CD8-positive, alpha-beta memory T cell (primary cell): ENCODE measurements at regions not wholly inside any gene's neighbourhood (a gene's known extent, or its start where the extent isn't known, plus 50 kb on each side); places are given as distances from the start of the nearest gene placed in this dataset.
"Not testable (repeated sequence)": the region's sequence is repeated elsewhere in the genome, so short reads cannot be mapped to it uniquely, and the experiment has no call there.

ENCODE experiments used
- CTCF ChIA-PET: fragments of 350-600 bp; sonication (Branson Sonifier 250); formaldehyde crosslinking; loops from one replicate; lab custom pipeline; 2021; ENCODE audit warnings: antibody characterized with exemption; lab: Charles Lee
- POLR2A ChIA-PET: fragments of 350-600 bp; sonication (Branson Sonifier 250); formaldehyde crosslinking; loops from one replicate; lab custom pipeline; 2021; ENCODE audit warnings: antibody characterized with exemption; lab: Charles Lee
- DNase-seq, 5 donors: peaks; one replicate each; pipeline versions ENCODE4 v3.0.0 to v3.0.0-alpha.2; 2020 to 2022; ENCODE audit warnings: mixed read lengths in 1 of 5
- H3K27ac ChIP-seq: one replicate; pipeline ENCODE4 v1.7.0; 2013; ENCODE audit warnings: low read depth, mild to moderate bottlenecking, low read length, moderate library complexity
- H3K27me3 ChIP-seq: 2 replicates; pipeline ENCODE4 v1.7.0; 2013; ENCODE audit warnings: low read length, mild to moderate bottlenecking; ENCODE audit not compliant: insufficient read depth, poor library complexity, severe bottlenecking
- H3K36me3 ChIP-seq: 2 replicates; pipeline ENCODE4 v1.7.0; 2013; ENCODE audit warnings: mild to moderate bottlenecking, low read length, moderate library complexity; ENCODE audit not compliant: insufficient read depth
- H3K4me1 ChIP-seq: 2 replicates; pipeline ENCODE4 v1.7.0; 2013; ENCODE audit warnings: mild to moderate bottlenecking, low read length, moderate library complexity; ENCODE audit not compliant: insufficient read depth
- H3K4me3 ChIP-seq: 2 replicates; pipeline ENCODE4 v1.7.0; 2013; ENCODE audit warnings: mild to moderate bottlenecking, low read length
- H3K9me3 ChIP-seq: 2 replicates; pipeline ENCODE4 v1.7.0; 2013; ENCODE audit warnings: mild to moderate bottlenecking, low read length
- H3K27ac Mint-ChIP-seq, 8 donors: one replicate each; pipeline ENCODE4 v1.8.0; 2020 to 2021; ENCODE audit warnings: mixed read lengths in 8 of 8, mild to moderate bottlenecking in 6 of 8, inconsistent platforms in 3 of 8, moderate library complexity in 3 of 8
- H3K27me3 Mint-ChIP-seq, 2 donors: one replicate each; pipeline ENCODE4 v1.8.0; 2020 to 2021; ENCODE audit warnings: mixed read lengths in 2 of 2, mild to moderate bottlenecking in 1 of 2, moderate library complexity in 1 of 2
- H3K36me3 Mint-ChIP-seq, 3 donors: one replicate each; pipeline ENCODE4 v1.8.0; 2020 to 2021; ENCODE audit warnings: mixed read lengths in 3 of 3, inconsistent platforms in 1 of 3, mild to moderate bottlenecking in 1 of 3
- H3K4me1 Mint-ChIP-seq, 3 donors: one replicate each; pipeline ENCODE4 v1.8.0; 2020 to 2021; ENCODE audit warnings: mixed read lengths in 3 of 3, inconsistent platforms in 1 of 3, mild to moderate bottlenecking in 1 of 3
- H3K4me3 Mint-ChIP-seq, 7 donors: one replicate each; pipeline ENCODE4 v1.8.0; 2020 to 2021; ENCODE audit warnings: mixed read lengths in 7 of 7, mild to moderate bottlenecking in 6 of 7, moderate library complexity in 4 of 7, inconsistent platforms in 2 of 7
- H3K9me3 Mint-ChIP-seq, 5 donors: one replicate each; pipeline ENCODE4 v1.8.0; 2020 to 2022; ENCODE audit warnings: mixed read lengths in 5 of 5, mild to moderate bottlenecking in 3 of 5, moderate library complexity in 2 of 5, inconsistent platforms in 1 of 5

- POLR2A ChIA-PET, result no interaction called here
- Histone ChIP-seq H3K4me1 (no peaks in the 10 kb centered on the region), H3K4me3 (no peak overlapping the region), H3K36me3 (no peaks in the 10 kb centered on the region), H3K27ac (no peak overlapping the region), H3K9me3 (no peaks in the 10 kb centered on the region), H3K27me3 (no peaks in the 10 kb centered on the region)
- no peaks in the 10 kb centered on the region for H3K4me1 Mint-ChIP-seq
- CTCF ChIA-PET, result no interaction called here
- no peak overlapping the region for H3K27ac Mint-ChIP-seq
- no peak overlapping the region for H3K4me3 Mint-ChIP-seq
- no peak for DNase-seq
- no peaks in the 10 kb centered on the region for H3K36me3 Mint-ChIP-seq
- peaks cover 3 to 19% (median 10%) of the 10 kb centered on the region in 5 donors for H3K9me3 Mint-ChIP-seq
- no peaks in the 10 kb centered on the region for H3K27me3 Mint-ChIP-seq
Measured at GRCh38 chr7:81293806-81294205, 375.0 kb upstream of the SEMA3C start.

- H3K27me3 ChIP-seq, H3K4me3 ChIP-seq, H3K4me3 Mint-ChIP-seq, H3K27me3 Mint-ChIP-seq, H3K36me3 Mint-ChIP-seq, H3K4me1 Mint-ChIP-seq, POLR2A ChIA-PET, H3K36me3 ChIP-seq, H3K4me1 ChIP-seq, DNase-seq, H3K27ac Mint-ChIP-seq, H3K9me3 ChIP-seq, CTCF ChIA-PET, H3K27ac ChIP-seq: not testable (repeated sequence)
- H3K9me3 Mint-ChIP-seq, result peaks cover 5 to 16% (median 12%) of the 10 kb centered on the region in 5 donors
Measured at GRCh38 chr7:81286754-81287153, 367.9 kb upstream of the SEMA3C start.

- H3K4me3 Mint-ChIP-seq, result no peak overlapping the region
- DNase-seq, result no peak
- POLR2A ChIA-PET, result no interaction called here
- peaks cover 8 to 18% (median 16%) of the 10 kb centered on the region in 5 donors for H3K9me3 Mint-ChIP-seq
- H3K4me1 Mint-ChIP-seq, result no peaks in the 10 kb centered on the region
- H3K27me3 Mint-ChIP-seq, result no peaks in the 10 kb centered on the region
- H3K27ac Mint-ChIP-seq, result no peak overlapping the region
- Histone ChIP-seq H3K9me3 (no peaks in the 10 kb centered on the region), H3K4me3 (no peak overlapping the region), H3K4me1 (no peaks in the 10 kb centered on the region), H3K27me3 (no peaks in the 10 kb centered on the region), H3K27ac (no peak overlapping the region), H3K36me3 (no peaks in the 10 kb centered on the region)
- CTCF ChIA-PET, result no interaction called here
- H3K36me3 Mint-ChIP-seq, result no peaks in the 10 kb centered on the region
Measured at GRCh38 chr7:81285142-81285871, 366.5 kb upstream of the SEMA3C start.

DNA sequence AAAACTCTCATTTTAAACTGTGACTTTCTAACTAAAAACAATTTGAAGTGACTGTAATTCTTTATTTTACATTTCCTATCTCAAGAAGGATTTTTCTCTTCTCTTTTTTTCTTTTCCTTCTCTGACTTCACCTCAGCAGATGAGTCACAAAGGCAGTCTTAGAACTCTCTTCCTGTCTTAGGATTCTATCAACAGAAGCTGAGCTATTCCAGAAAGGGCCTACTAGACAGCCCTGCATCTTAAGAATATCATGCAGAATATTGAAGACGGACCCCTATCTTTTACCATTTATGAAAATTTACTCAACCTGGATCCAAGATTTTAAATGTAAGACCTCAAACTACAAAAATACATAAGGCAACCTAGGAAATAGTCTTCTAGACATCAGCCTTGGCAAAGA, 365.7 kb upstream of the SEMA3C start:
- Mint-ChIP-seq H3K27ac (no peak overlapping the region), H3K27me3 (no peaks in the 10 kb centered on the region), H3K36me3 (no peaks in the 10 kb centered on the region), H3K4me3 (no peak overlapping the region), H3K4me1 (no peaks in the 10 kb centered on the region), H3K9me3 (peaks cover 6 to 18% (median 18%) of the 10 kb centered on the region in 5 donors)
- DNase-seq, result no peak
- ChIA-PET POLR2A (no interaction called here), CTCF (no interaction called here)
- H3K4me1 ChIP-seq, result no peaks in the 10 kb centered on the region
- H3K36me3 ChIP-seq, result no peaks in the 10 kb centered on the region
- no peak overlapping the region for H3K27ac ChIP-seq
- H3K9me3 ChIP-seq, result no peaks in the 10 kb centered on the region
- no peak overlapping the region for H3K4me3 ChIP-seq
- no peaks in the 10 kb centered on the region for H3K27me3 ChIP-seq

GRCh38 chr7:81280531-81280930, 361.7 kb upstream of the SEMA3C start:
- no peaks in the 10 kb centered on the region for H3K4me1 ChIP-seq
- H3K4me3 ChIP-seq, result no peak overlapping the region
- Mint-ChIP-seq H3K36me3 (no peaks in the 10 kb centered on the region), H3K4me3 (no peak overlapping the region), H3K27me3 (no peaks in the 10 kb centered on the region), H3K4me1 (no peaks in the 10 kb centered on the region), H3K27ac (no peak overlapping the region), H3K9me3 (peaks cover 6 to 23% (median 20%) of the 10 kb centered on the region in 5 donors)
- ChIA-PET POLR2A (no interaction called here), CTCF (no interaction called here)
- no peaks in the 10 kb centered on the region for H3K36me3 ChIP-seq
- DNase-seq, result no peak
- no peaks in the 10 kb centered on the region for H3K27me3 ChIP-seq
- H3K9me3 ChIP-seq, result no peaks in the 10 kb centered on the region
- no peak overlapping the region for H3K27ac ChIP-seq

DNA sequence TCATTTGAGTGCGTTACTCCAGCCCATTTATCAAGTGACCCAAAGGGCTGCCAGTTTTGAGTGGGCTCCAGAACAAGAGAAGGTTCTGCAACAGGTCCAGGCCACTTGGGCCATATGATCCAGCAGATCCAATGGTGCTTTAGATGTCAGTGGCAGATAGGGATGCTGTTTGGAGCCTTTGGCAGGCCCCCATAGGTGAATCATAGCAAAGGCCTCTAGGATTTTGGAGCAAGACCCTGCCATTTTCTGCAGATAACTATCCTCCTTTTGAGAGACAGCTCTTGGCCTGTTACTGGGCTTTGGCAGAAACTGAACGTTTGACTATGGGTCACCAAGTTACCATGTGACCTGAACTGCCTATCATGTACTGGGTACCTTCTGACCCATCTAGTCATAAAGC, 358.8 kb upstream of the SEMA3C start:
- Mint-ChIP-seq H3K36me3 (no peaks in the 10 kb centered on the region), H3K9me3 (peaks cover 6 to 25% (median 15%) of the 10 kb centered on the region in 5 donors), H3K27ac (no peak overlapping the region), H3K4me1 (no peaks in the 10 kb centered on the region), H3K4me3 (no peak overlapping the region), H3K27me3 (no peaks in the 10 kb centered on the region)
- H3K4me1 ChIP-seq, result no peaks in the 10 kb centered on the region
- no peak for DNase-seq
- H3K27me3 ChIP-seq, result no peaks in the 10 kb centered on the region
- no peaks in the 10 kb centered on the region for H3K36me3 ChIP-seq
- H3K4me3 ChIP-seq, result no peak overlapping the region
- H3K27ac ChIP-seq, result no peak overlapping the region
- no peaks in the 10 kb centered on the region for H3K9me3 ChIP-seq
- POLR2A ChIA-PET, result no interaction called here
- CTCF ChIA-PET, result no interaction called here

DNA sequence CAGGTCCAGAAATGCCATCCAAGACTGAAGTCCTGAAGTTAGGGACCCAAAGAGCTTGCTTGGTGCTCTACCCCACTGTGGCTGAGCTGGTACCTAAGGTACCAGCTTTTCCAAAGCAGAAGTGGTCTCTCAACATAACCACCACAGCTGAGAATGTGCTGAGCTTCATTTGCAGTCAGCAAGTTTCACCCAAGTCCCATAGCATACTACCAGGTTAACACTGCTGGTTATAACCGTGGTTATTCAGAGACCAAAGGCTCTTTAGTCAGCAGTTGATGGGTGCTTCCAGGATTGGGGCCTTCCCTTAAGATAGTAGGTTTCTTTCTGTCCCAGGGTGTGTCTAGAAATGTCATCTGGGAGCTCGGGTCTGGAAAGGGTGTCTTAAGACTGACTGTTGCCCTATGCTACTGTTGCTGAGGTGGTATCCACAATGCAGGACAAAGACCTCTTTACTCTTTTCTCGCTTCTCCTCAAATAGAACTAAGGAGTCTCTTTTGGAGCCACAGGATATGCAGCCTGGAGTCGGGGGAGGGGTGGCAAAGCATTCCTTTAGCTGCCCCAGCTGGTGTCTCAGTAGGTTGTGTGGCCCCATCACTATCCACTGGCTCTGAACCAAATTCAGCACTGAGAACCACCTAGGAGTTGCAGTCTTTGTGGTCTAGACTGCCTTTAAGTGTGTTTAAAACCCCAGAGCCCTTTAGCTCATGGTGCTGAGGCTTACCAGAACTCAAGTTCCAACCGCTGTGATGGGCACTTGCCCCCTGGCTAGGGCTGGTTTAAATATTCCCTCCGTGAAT, 354.9 kb upstream of the SEMA3C start:
- Mint-ChIP-seq H3K4me1 (no peaks in the 10 kb centered on the region), H3K9me3 (peaks cover 6 to 20% (median 11%) of the 10 kb centered on the region in 5 donors), H3K27ac (no peak overlapping the region), H3K36me3 (no peaks in the 10 kb centered on the region), H3K4me3 (no peak overlapping the region), H3K27me3 (no peaks in the 10 kb centered on the region)
- H3K27me3 ChIP-seq, result no peaks in the 10 kb centered on the region
- no peaks in the 10 kb centered on the region for H3K4me1 ChIP-seq
- ChIA-PET CTCF (no interaction called here), POLR2A (no interaction called here)
- H3K4me3 ChIP-seq, result no peak overlapping the region
- no peak overlapping the region for H3K27ac ChIP-seq
- no peaks in the 10 kb centered on the region for H3K36me3 ChIP-seq
- no peaks in the 10 kb centered on the region for H3K9me3 ChIP-seq
- no peak for DNase-seq

- no peaks in the 10 kb centered on the region for H3K27me3 ChIP-seq
- Mint-ChIP-seq H3K36me3 (no peaks in the 10 kb centered on the region), H3K4me1 (no peaks in the 10 kb centered on the region), H3K9me3 (peaks cover 3 to 21% (median 6%) of the 10 kb centered on the region in 5 donors), H3K27ac (no peak overlapping the region), H3K27me3 (no peaks in the 10 kb centered on the region), H3K4me3 (no peak overlapping the region)
- H3K4me1 ChIP-seq, result no peaks in the 10 kb centered on the region
- H3K9me3 ChIP-seq, result no peaks in the 10 kb centered on the region
- DNase-seq, result no peak
- no peaks in the 10 kb centered on the region for H3K36me3 ChIP-seq
- ChIA-PET POLR2A (no interaction called here), CTCF (no interaction called here)
- H3K27ac ChIP-seq, result no peak overlapping the region
- no peak overlapping the region for H3K4me3 ChIP-seq
Measured at GRCh38 chr7:81272176-81272575, 353.3 kb upstream of the SEMA3C start.
